Suprapubic skin (tissue), 4 donors: ENCODE measurements at regions not wholly inside any gene's neighbourhood (a gene's known extent, or its start where the extent isn't known, plus 50 kb on each side); places are given as distances from the start of the nearest gene placed in this dataset.

ENCODE experiments used
- DNase-seq, 2 donors: peaks; one replicate each; pipeline ENCODE4 v3.0.0-alpha.2; 2019; ENCODE audit warnings: low spot score in 2 of 2
- H3K27ac ChIP-seq: fragments of 200-600 bp; sonication (generic); one replicate; pipeline ENCODE4 v1.5.1; 2019
- H3K27me3 ChIP-seq: fragments of 200-600 bp; sonication (generic); one replicate; pipeline ENCODE4 v1.5.1; 2019
- H3K36me3 ChIP-seq: fragments of 200-600 bp; sonication (generic); one replicate; pipeline ENCODE4 v1.5.1; 2019
- H3K4me1 ChIP-seq: fragments of 200-600 bp; sonication (generic); one replicate; pipeline ENCODE4 v1.5.1; 2019
- H3K4me3 ChIP-seq: fragments of 200-600 bp; sonication (generic); one replicate; pipeline ENCODE4 v1.5.1; 2019; ENCODE audit warnings: mild to moderate bottlenecking
- H3K9me3 ChIP-seq: fragments of 200-600 bp; sonication (generic); one replicate; pipeline ENCODE4 v1.5.1; 2019
- CTCF ChIP-seq, 2 donors: fragments of 200-600 bp in 1 of 2; fragments of 450-650 bp in 1 of 2; sonication (generic) in 1 of 2; IDR thresholded peaks; one replicate each; pipeline ENCODE4 v1.5.1; 2016 to 2019; ENCODE audit warnings: antibody characterized with exemption in 2 of 2, mild to moderate bottlenecking in 1 of 2, moderate library complexity in 1 of 2
- EP300 ChIP-seq: sonication (generic); formaldehyde crosslinking; IDR thresholded peaks from one replicate; pipeline ENCODE4 v1.6.1; 2017; ENCODE audit warnings: antibody characterized with exemption
- POLR2A ChIP-seq, 2 donors: fragments of 450-650 bp; IDR thresholded peaks; one replicate each; pipeline ENCODE4 v1.6.1; 2017; ENCODE audit warnings: antibody characterized with exemption in 2 of 2, mild to moderate bottlenecking in 2 of 2, moderate library complexity in 2 of 2
- POLR2AphosphoS5 ChIP-seq, 3 donors: sonication (generic); formaldehyde crosslinking; IDR thresholded peaks; one replicate each; pipeline ENCODE4 v1.6.1; 2017; ENCODE audit warnings: antibody characterized with exemption in 3 of 3
- WGBS: methylation state at CpG from one replicate; pipeline ENCODE4 v1.1.5; 2018; 5-methylcytosine and 5-hydroxymethylcytosine counted together

GRCh38 chr10:133027482-133027881 lies 60.2 kb upstream of the ADGRA1 start:
- no peak for DNase-seq
- Histone ChIP-seq H3K9me3 (no peaks in the 10 kb centered on the region), H3K27me3 (peaks cover 93% of the 10 kb centered on the region), H3K27ac (no peak overlapping the region), H3K4me3 (no peak overlapping the region), H3K36me3 (no peaks in the 10 kb centered on the region), H3K4me1 (no peaks in the 10 kb centered on the region)
- TF ChIP-seq POLR2A (IDR thresholded peaks at IDR 0.05) (no peak), POLR2AphosphoS5 (IDR thresholded peaks at IDR 0.05) (no peak)
- 60% methylated on average over 12 of the region's 13 CpGs for WGBS

GRCh38 chr10:133026726-133027395 lies 60.9 kb upstream of the ADGRA1 start:
- Histone ChIP-seq H3K9me3 (no peaks in the 10 kb centered on the region), H3K27ac (no peak overlapping the region), H3K4me3 (no peak overlapping the region), H3K36me3 (no peaks in the 10 kb centered on the region), H3K4me1 (no peaks in the 10 kb centered on the region), H3K27me3 (peaks cover 93% of the 10 kb centered on the region)
- DNase-seq, result no peak
- WGBS, result 79% methylated on average over 7 of the region's 22 CpGs
- TF ChIP-seq CTCF (IDR thresholded peaks at IDR 0.05), result no peak
- TF ChIP-seq POLR2A (IDR thresholded peaks at IDR 0.05), result no peak
- TF ChIP-seq POLR2AphosphoS5 (IDR thresholded peaks at IDR 0.05), result no peak
- no peak for TF ChIP-seq EP300

- Histone ChIP-seq H3K9me3 (no peaks in the 10 kb centered on the region), H3K36me3 (no peaks in the 10 kb centered on the region), H3K4me3 (no peak overlapping the region), H3K27me3 (peaks cover 89% of the 10 kb centered on the region), H3K4me1 (no peaks in the 10 kb centered on the region), H3K27ac (no peak overlapping the region)
- WGBS, result 72% methylated on average over 7 of the region's 10 CpGs
- DNase-seq, result no peak
- TF ChIP-seq POLR2AphosphoS5 (IDR thresholded peaks at IDR 0.05) (no peak), EP300 (no peak), CTCF (IDR thresholded peaks at IDR 0.05) (no peak), POLR2A (IDR thresholded peaks at IDR 0.05) (no peak)
These were observed 61.6 kb upstream of the ADGRA1 start for GRCh38 chr10:133026171-133026570.

- 62% methylated on average over 10 of the region's 13 CpGs for WGBS
- Histone ChIP-seq H3K4me1 (no peaks in the 10 kb centered on the region), H3K27ac (no peak overlapping the region), H3K27me3 (peaks cover 85% of the 10 kb centered on the region), H3K9me3 (no peaks in the 10 kb centered on the region), H3K4me3 (no peak overlapping the region), H3K36me3 (no peaks in the 10 kb centered on the region)
- DNase-seq, result no peak
- no peak for TF ChIP-seq EP300
These were observed 62.1 kb upstream of the ADGRA1 start for GRCh38 chr10:133025558-133026090.

- H3K4me1 ChIP-seq, result no peaks in the 10 kb centered on the region
These were observed 62.8 kb upstream of the ADGRA1 start for GRCh38 chr10:133024704-133025557.

More at GRCh38 chr10:133024704-133025557, 62.8 kb upstream of the ADGRA1 start:
- H3K27ac ChIP-seq, result no peak overlapping the region
- no peak for DNase-seq
- 55% methylated on average over 29 of the region's 34 CpGs for WGBS
- peaks cover 79% of the 10 kb centered on the region for H3K27me3 ChIP-seq
- TF ChIP-seq POLR2AphosphoS5 (IDR thresholded peaks at IDR 0.05), result no peak
- no peak for TF ChIP-seq CTCF (IDR thresholded peaks at IDR 0.05)
- TF ChIP-seq EP300, result no peak
- TF ChIP-seq POLR2A (IDR thresholded peaks at IDR 0.05), result no peak
- H3K4me3 ChIP-seq, result no peak overlapping the region
- no peaks in the 10 kb centered on the region for H3K36me3 ChIP-seq
- H3K9me3 ChIP-seq, result no peaks in the 10 kb centered on the region
